ENCODE measurements at regions not wholly inside any gene's neighbourhood (a gene's known extent, or its start where the extent isn't known, plus 50 kb on each side); places are given as distances from the start of the nearest gene placed in this dataset.

GRCh38 chr7:46393142-46393541 is 472.1 kb upstream of the IGFBP3 start:
- Histone ChIP-seq H3K4me2 (ENCODE audit: low read depth, low read length) (no peak overlapping the region), H4K91ac (ENCODE audit: insufficient read depth, low read depth, low read length) (no peak overlapping the region), H3K9me3 (ENCODE audit: control insufficient read depth, insufficient read depth, low read length) (no peaks in the 10 kb centered on the region; the same call in 1 of the 2 replicates), H3K36me3 (ENCODE audit: control insufficient read depth, insufficient read depth, low read length) (no peaks in the 10 kb centered on the region), H3K27ac (ENCODE audit: insufficient read depth, low read length) (no peak overlapping the region), H3K4me1 (ENCODE audit: control insufficient read depth, insufficient read depth, low read length) (no peaks in the 10 kb centered on the region), H3K9me1 (ENCODE audit: insufficient read depth, low read length) (0 out of 2 replicates have a peak, but pooled peaks cover 2% of the 10 kb centered on the region), H3K18ac (ENCODE audit: low read depth, low read length) (no peak overlapping the region), H3K9ac (ENCODE audit: low read depth, low read length) (no peak overlapping the region), H2AK9ac (replicated peaks; ENCODE audit: low read depth, low read length, poor library complexity) (no peak overlapping the region), H2BK5ac (ENCODE audit: low read depth, low read length, poor library complexity, severe bottlenecking) (no peak overlapping the region), H3K14ac (replicated peaks; ENCODE audit: low read depth, low read length) (no peak overlapping the region), H2AK5ac (ENCODE audit: low read depth, low read length) (no peak overlapping the region), H4K8ac (ENCODE audit: low read depth in 2 of 2, low read length in 2 of 2) (no peak overlapping the region), H2BK120ac (ENCODE audit: low read depth, low read length) (no peak overlapping the region), H3K23ac (ENCODE audit: low read depth, low read length) (no peak overlapping the region), H2BK20ac (ENCODE audit: low read depth, low read length) (no peak overlapping the region; the same call in 1 of the 2 replicates), H3K4ac (ENCODE audit: low read depth, low read length) (no peak overlapping the region), H3K4me3 (ENCODE audit: insufficient read depth, low read depth, low read length) (no peak overlapping the region), H3K27me3 (ENCODE audit: control insufficient read depth, insufficient read depth, low read length) (peaks cover 2% of the 10 kb centered on the region; the same call in 1 of the 2 replicates), H2AFZ (replicated peaks; ENCODE audit: low read length, poor library complexity) (no peak overlapping the region), H3K79me1 (ENCODE audit: low read depth in 1 of 2, low read length in 2 of 2) (no peaks in the 10 kb centered on the region), H4K5ac (ENCODE audit: low read depth, low read length) (no peak overlapping the region), H2BK15ac (ENCODE audit: low read depth, low read length) (no peak overlapping the region), H3K56ac (ENCODE audit: extremely low read depth, insufficient read depth, low read length) (no peak overlapping the region), H4K20me1 (ENCODE audit: insufficient read depth, low read length) (no peaks in the 10 kb centered on the region)
- intact Hi-C loops (cut with micrococcal nuclease) (no loop called here), dilution Hi-C loops (cut with HindIII; ENCODE audit: low sequenced_read_pairs, unreplicated experiment) (no loop called here), in situ Hi-C loops (cut with MboI; ENCODE audit: low sequenced_read_pairs) (no loop called here)
- ChIA-PET CTCF (interaction anchor here (0.5 kb wide), 1 partner anchor 13 kb away, joined by 4 read pairs; no protein-coding TSS in a partner anchor), POLR2A (ENCODE audit: unreplicated experiment) (no interaction called here)
- 50% methylated on average over 1 of the region's 3 CpGs; no CpG with 5 or more reads in 1 of the 2 experiments for WGBS, 2 experiments (ENCODE audit: extremely low coverage in 2 of 2, insufficient read length in 1 of 2)
- no TSS peak for BruUV-seq (replicated peaks)
- no peak for ATAC-seq (ENCODE audit: low read depth)
- no peak for TF ChIP-seq NFE2L2 (IDR thresholded peaks at IDR 0.05; ENCODE audit: low read depth, low read length)
- no peak for TF ChIP-seq RAD21 (IDR thresholded peaks at IDR 0.05; ENCODE audit: low read length)
- TF ChIP-seq, protein P1, sequence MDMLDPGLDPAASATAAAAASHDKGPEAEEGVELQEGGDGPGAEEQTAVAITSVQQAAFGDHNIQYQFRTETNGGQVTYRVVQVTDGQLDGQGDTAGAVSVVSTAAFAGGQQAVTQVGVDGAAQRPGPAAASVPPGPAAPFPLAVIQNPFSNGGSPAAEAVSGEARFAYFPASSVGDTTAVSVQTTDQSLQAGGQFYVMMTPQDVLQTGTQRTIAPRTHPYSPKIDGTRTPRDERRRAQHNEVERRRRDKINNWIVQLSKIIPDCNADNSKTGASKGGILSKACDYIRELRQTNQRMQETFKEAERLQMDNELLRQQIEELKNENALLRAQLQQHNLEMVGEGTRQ (IDR thresholded peaks at IDR 0.05; ENCODE audit: low read depth, low read length) = no peak
- no peak for TF ChIP-seq MAFK (IDR thresholded peaks at IDR 0.05; ENCODE audit: low read depth, low read length)
- no peak for TF ChIP-seq POLR2A (IDR thresholded peaks at IDR 0.05; ENCODE audit: low read depth, low read length)
- peak; percentile 60 for TF ChIP-seq CEBPB (IDR thresholded peaks at IDR 0.05; ENCODE audit: low read depth, low read length)
- no peak for TF ChIP-seq FOS (IDR thresholded peaks at IDR 0.05; ENCODE audit: low read depth, low read length)
- TF ChIP-seq MAZ (IDR thresholded peaks at IDR 0.05; ENCODE audit: borderline replicate concordance, low read depth, low read length) = no peak
- TF ChIP-seq RCOR1 (IDR thresholded peaks at IDR 0.05; ENCODE audit: insufficient replicate concordance, low read length) = no peak
- peak; percentile 23 for DNase-seq

Data from IMR-90 (cell line).